ENCODE measurements at regions not wholly inside any gene's neighbourhood (a gene's known extent, or its start where the extent isn't known, plus 50 kb on each side); places are given as distances from the start of the nearest gene placed in this dataset.
"Not testable (repeated sequence)": the region's sequence is repeated elsewhere in the genome, so short reads cannot be mapped to it uniquely, and the experiment has no call there.

GRCh38 chr2:78154586-78154985 lies 632.4 kb upstream of the LRRTM4 start:
- H2AFZ ChIP-seq (ENCODE audit: low read depth, low read length), result no peak overlapping the region
- no peak overlapping the region for H3K27ac ChIP-seq (ENCODE audit: low read length)
- no peaks in the 10 kb centered on the region for H3K36me3 ChIP-seq (ENCODE audit: insufficient read depth, low read length)
- H3K79me2 ChIP-seq (ENCODE audit: insufficient read depth, low read length), result no peaks in the 10 kb centered on the region
- H4K20me1 ChIP-seq (ENCODE audit: insufficient read depth, low read length), result no peaks in the 10 kb centered on the region
- H3K4me2 ChIP-seq (ENCODE audit: insufficient read depth, low read length), result no peak overlapping the region
- ATAC-seq (ENCODE audit: insufficient read depth, low read depth) (no peak), DNase-seq (no peak)
- no peak overlapping the region for H3K9ac ChIP-seq (ENCODE audit: low read depth, low read length)
- no peak for TF ChIP-seq EZH2 (IDR thresholded peaks at IDR 0.05; ENCODE audit: borderline replicate concordance, low read depth, low read length, severe bottlenecking)
- TF ChIP-seq CTCF (IDR thresholded peaks at IDR 0.05; ENCODE audit: borderline replicate concordance, extremely low read depth, low read length, poor library complexity, severe bottlenecking), result no peak
- no peak overlapping the region for H3K4me3 ChIP-seq (ENCODE audit: low read depth in 1 of 2, low read length in 2 of 2)
- H3K9me3 ChIP-seq (ENCODE audit: insufficient read depth, low read length, severe bottlenecking), result no peaks in the 10 kb centered on the region
- no peaks in the 10 kb centered on the region for H3K27me3 ChIP-seq (ENCODE audit: insufficient read depth, low read length, poor library complexity)
- no peaks in the 10 kb centered on the region for H3K4me1 ChIP-seq (ENCODE audit: insufficient read depth, low read length)

GRCh38 chr2:78162202-78162601 lies 640.0 kb upstream of the LRRTM4 start:
- no peak for ATAC-seq (ENCODE audit: insufficient read depth, low read depth)
- H4K20me1 ChIP-seq (ENCODE audit: insufficient read depth, low read length), result no peaks in the 10 kb centered on the region
- no peak overlapping the region for H3K4me2 ChIP-seq (ENCODE audit: insufficient read depth, low read length)
- H3K79me2 ChIP-seq (ENCODE audit: insufficient read depth, low read length), result no peaks in the 10 kb centered on the region
- no peaks in the 10 kb centered on the region for H3K27me3 ChIP-seq (ENCODE audit: insufficient read depth, low read length, poor library complexity)
- no peaks in the 10 kb centered on the region for H3K4me1 ChIP-seq (ENCODE audit: insufficient read depth, low read length)
- no peak overlapping the region for H3K27ac ChIP-seq (ENCODE audit: low read length)
- no peaks in the 10 kb centered on the region for H3K9me3 ChIP-seq (ENCODE audit: insufficient read depth, low read length, severe bottlenecking)
- H3K4me3 ChIP-seq (ENCODE audit: low read depth in 1 of 2, low read length in 2 of 2), result no peak overlapping the region
- no peak for DNase-seq
- TF ChIP-seq CTCF (IDR thresholded peaks at IDR 0.05; ENCODE audit: borderline replicate concordance, extremely low read depth, low read length, poor library complexity, severe bottlenecking) (no peak), EZH2 (IDR thresholded peaks at IDR 0.05; ENCODE audit: borderline replicate concordance, low read depth, low read length, severe bottlenecking) (no peak)
- H3K36me3 ChIP-seq (ENCODE audit: insufficient read depth, low read length), result no peaks in the 10 kb centered on the region
- H2AFZ ChIP-seq (ENCODE audit: low read depth, low read length), result no peak overlapping the region
- no peak overlapping the region for H3K9ac ChIP-seq (ENCODE audit: low read depth, low read length)

DNA sequence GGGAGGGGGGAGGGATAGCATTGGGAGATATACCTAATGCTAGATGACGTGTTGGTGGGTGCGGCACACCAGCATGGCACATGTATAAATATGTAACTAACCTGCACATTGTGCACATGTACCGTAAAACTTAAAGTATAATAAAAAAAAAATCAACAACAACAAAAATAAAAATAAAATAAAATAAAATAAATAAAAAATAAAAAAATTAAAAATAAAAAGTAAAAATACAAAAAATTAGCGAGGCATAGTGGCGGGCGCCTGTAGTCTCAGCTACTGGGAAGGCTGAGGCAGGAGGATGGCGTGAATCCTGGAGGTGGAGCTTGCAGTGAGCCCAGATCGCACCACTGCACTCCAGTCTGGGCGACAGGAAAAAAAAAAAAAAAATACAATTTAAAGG lies 650.0 kb upstream of the LRRTM4 start:
- not testable (repeated sequence) for ATAC-seq (ENCODE audit: insufficient read depth, low read depth); H3K27me3 ChIP-seq (ENCODE audit: insufficient read depth, low read length, poor library complexity); H4K20me1 ChIP-seq (ENCODE audit: insufficient read depth, low read length); H3K9me3 ChIP-seq (ENCODE audit: insufficient read depth, low read length, severe bottlenecking); H3K4me3 ChIP-seq (ENCODE audit: low read depth in 1 of 2, low read length in 2 of 2); DNase-seq; H3K27ac ChIP-seq (ENCODE audit: low read length); H3K9ac ChIP-seq (ENCODE audit: low read depth, low read length); H3K4me1 ChIP-seq (ENCODE audit: insufficient read depth, low read length); H3K79me2 ChIP-seq (ENCODE audit: insufficient read depth, low read length); H2AFZ ChIP-seq (ENCODE audit: low read depth, low read length); H3K4me2 ChIP-seq (ENCODE audit: insufficient read depth, low read length); H3K36me3 ChIP-seq (ENCODE audit: insufficient read depth, low read length)

- H2AFZ ChIP-seq (ENCODE audit: low read depth, low read length), result no peak overlapping the region
- TF ChIP-seq EZH2 (IDR thresholded peaks at IDR 0.05; ENCODE audit: borderline replicate concordance, low read depth, low read length, severe bottlenecking), result no peak
- no peak for TF ChIP-seq CTCF (IDR thresholded peaks at IDR 0.05; ENCODE audit: borderline replicate concordance, extremely low read depth, low read length, poor library complexity, severe bottlenecking)
- H3K27me3 ChIP-seq (ENCODE audit: insufficient read depth, low read length, poor library complexity), result no peaks in the 10 kb centered on the region
- no peaks in the 10 kb centered on the region for H4K20me1 ChIP-seq (ENCODE audit: insufficient read depth, low read length)
- no peak for ATAC-seq (ENCODE audit: insufficient read depth, low read depth)
- H3K27ac ChIP-seq (ENCODE audit: low read length), result no peak overlapping the region
- no peak overlapping the region for H3K4me2 ChIP-seq (ENCODE audit: insufficient read depth, low read length)
- H3K9me3 ChIP-seq (ENCODE audit: insufficient read depth, low read length, severe bottlenecking), result no peaks in the 10 kb centered on the region
- H3K4me1 ChIP-seq (ENCODE audit: insufficient read depth, low read length), result no peaks in the 10 kb centered on the region
- H3K79me2 ChIP-seq (ENCODE audit: insufficient read depth, low read length), result no peaks in the 10 kb centered on the region
- H3K36me3 ChIP-seq (ENCODE audit: insufficient read depth, low read length), result no peaks in the 10 kb centered on the region
- H3K4me3 ChIP-seq (ENCODE audit: low read depth in 1 of 2, low read length in 2 of 2), result no peak overlapping the region
- no peak for DNase-seq
- H3K9ac ChIP-seq (ENCODE audit: low read depth, low read length), result no peak overlapping the region
These were observed 653.5 kb upstream of the LRRTM4 start for GRCh38 chr2:78175645-78176044.

Measured in DND-41 (cell line).